PC-3 (cell line): ENCODE measurements at regions not wholly inside any gene's neighbourhood (a gene's known extent, or its start where the extent isn't known, plus 50 kb on each side); places are given as distances from the start of the nearest gene placed in this dataset.

ENCODE experiments used
- ATAC-seq: fragments of 200-7000 bp; cut with Tn5 transposase; 2 replicates; pipeline ENCODE4 v1.9.1; 2020; ENCODE audit warnings: mild to moderate bottlenecking, moderate library complexity
- BruUV-seq: library from RNA; stranded (reverse); fragments of 400-500 nt; replicated peaks from 2 replicates; lab custom pipeline; 2021; lab: Mats Ljungman, UMichigan
- CTCF ChIA-PET: fragments of 300-600 bp; sonication (Branson Sonifier 250); formaldehyde crosslinking; loops from one replicate; lab custom pipeline; 2022; ENCODE audit warnings: antibody characterized with exemption; lab: Charles Lee
- POLR2A ChIA-PET: fragments of 300-600 bp; sonication (Branson Sonifier 250); formaldehyde crosslinking; loops from one replicate; lab custom pipeline; 2022; ENCODE audit warnings: antibody characterized with exemption; ENCODE audit not compliant: unreplicated experiment; lab: Charles Lee
- DNase-seq: peaks from one replicate; pipeline ENCODE4 v3.0.0-alpha.2; 2015
- H2AFZ ChIP-seq: fragments of 300-600 bp; sonication (generic); 2 replicates; pipeline ENCODE4 v1.6.0; 2016; ENCODE audit warnings: antibody characterized with exemption, low read length
- H3F3A ChIP-seq: fragments of 300-600 bp; sonication (generic); one replicate; pipeline ENCODE4 v1.6.0; 2017; ENCODE audit warnings: antibody characterized with exemption, low read length, control low read depth, mild to moderate bottlenecking; ENCODE audit not compliant: unreplicated experiment
- H3K27ac ChIP-seq: fragments of 300-600 bp; sonication (generic); 2 replicates; pipeline ENCODE4 v1.5.1; 2016; ENCODE audit warnings: mild to moderate bottlenecking, low read length
- H3K27me3 ChIP-seq: fragments of 300-600 bp; sonication (generic); 2 replicates; pipeline ENCODE4 v1.6.1; 2016; ENCODE audit warnings: low read length, mixed read lengths
- H3K36me3 ChIP-seq: fragments of 300-600 bp; sonication (generic); 2 replicates; pipeline ENCODE4 v1.6.1; 2016; ENCODE audit warnings: low read depth, mixed run types, low read length, mixed read lengths
- H3K4me1 ChIP-seq: fragments of 300-600 bp; sonication (generic); 2 replicates; pipeline ENCODE4 v1.5.1; 2016; ENCODE audit warnings: low read length; ENCODE audit not compliant: insufficient read depth
- H3K4me2 ChIP-seq: fragments of 300-600 bp; sonication (generic); 2 replicates; pipeline ENCODE4 v1.6.0; 2016; ENCODE audit warnings: low read length
- H3K4me3 ChIP-seq: fragments of 300-600 bp; sonication (generic); 2 replicates; pipeline ENCODE4 v1.5.1; 2016; ENCODE audit warnings: mild to moderate bottlenecking, low read length, mixed read lengths
- H3K79me2 ChIP-seq: fragments of 300-600 bp; sonication (generic); 2 replicates; pipeline ENCODE4 v1.6.1; 2017; ENCODE audit warnings: low read length, mixed read lengths
- H3K9ac ChIP-seq: fragments of 300-600 bp; sonication (generic); 2 replicates; pipeline ENCODE4 v1.6.0; 2016; ENCODE audit warnings: mild to moderate bottlenecking, low read length
- H3K9me2 ChIP-seq: fragments of 300-600 bp; sonication (generic); replicated peaks from 2 replicates; pipeline ENCODE4 v1.6.1; 2016; ENCODE audit warnings: mixed run types, low read length, mixed read lengths
- H3K9me3 ChIP-seq: fragments of 300-600 bp; sonication (generic); 2 replicates; pipeline ENCODE4 v1.6.1; 2016; ENCODE audit warnings: low read length, mixed read lengths
- H4K20me1 ChIP-seq: fragments of 300-600 bp; sonication (generic); 2 replicates; pipeline ENCODE4 v1.6.1; 2016; ENCODE audit warnings: low read length, mixed read lengths
- CTCF ChIP-seq: fragments of 300-600 bp; sonication (generic); conservative IDR thresholded peaks from 2 replicates; pipeline ENCODE4 v1.5.1; 2017; ENCODE audit warnings: antibody characterized with exemption, low read depth, mild to moderate bottlenecking, low read length
- EZH2 ChIP-seq: fragments of 300-600 bp; sonication (generic); IDR thresholded peaks from one replicate; pipeline ENCODE4 v1.6.1; 2017; ENCODE audit warnings: antibody characterized with exemption, mild to moderate bottlenecking, low read length; ENCODE audit not compliant: unreplicated experiment
- EZH2phosphoT487 ChIP-seq: fragments of 300-600 bp; sonication (generic); IDR thresholded peaks from 2 replicates; pipeline ENCODE4 v1.6.1; 2018; ENCODE audit warnings: mild to moderate bottlenecking, antibody characterized with exemption, low read length, borderline replicate concordance
- intact Hi-C: fragments of 100-400 bp; cut with micrococcal nuclease; formaldehyde crosslinking; loops from 2 replicates; pipeline ENCODE4 v1.9.0; 2023

- ATAC-seq (no peak), DNase-seq (no peak)
- peaks cover 10% of the 10 kb centered on the region for H3K4me1 ChIP-seq
- no peak overlapping the region for H3K4me3 ChIP-seq
- H3K79me2 ChIP-seq: no peaks in the 10 kb centered on the region
- no peaks in the 10 kb centered on the region for H4K20me1 ChIP-seq
- H3F3A ChIP-seq: no peaks in the 10 kb centered on the region
- no peak overlapping the region for H3K27ac ChIP-seq
- BruUV-seq: no TSS peak
- TF ChIP-seq CTCF (no peak), EZH2 (no peak), EZH2phosphoT487 (no peak)
- H3K9ac ChIP-seq: no peak overlapping the region
- H3K9me3 ChIP-seq: no peaks in the 10 kb centered on the region
- CTCF ChIA-PET: no interaction called here
- intact Hi-C loops: no loop called here
- no peak overlapping the region for H2AFZ ChIP-seq
- POLR2A ChIA-PET: no interaction called here
- no peaks in the 10 kb centered on the region; the same call in 1 of the 2 replicates for H3K9me2 ChIP-seq
- no peaks in the 10 kb centered on the region for H3K36me3 ChIP-seq
- no peak overlapping the region for H3K4me2 ChIP-seq
- H3K27me3 ChIP-seq: no peaks in the 10 kb centered on the region
These were observed 58.1 kb upstream of the TTC14 start for GRCh38 chr3:180543877-180544276.

- no peaks in the 10 kb centered on the region for H3K79me2 ChIP-seq
- no peak overlapping the region for H3K27ac ChIP-seq
- no peak for ATAC-seq
- H4K20me1 ChIP-seq: no peaks in the 10 kb centered on the region
- H3K4me2 ChIP-seq: no peak overlapping the region
- ChIA-PET CTCF (no interaction called here), POLR2A (no interaction called here)
- no peak for TF ChIP-seq EZH2
- TF ChIP-seq EZH2phosphoT487: no peak
- TF ChIP-seq CTCF: no peak
- no peak for DNase-seq
- no peak overlapping the region for H2AFZ ChIP-seq
- intact Hi-C loops: no loop called here
- H3K9me2 ChIP-seq: no peaks in the 10 kb centered on the region; the same call in 1 of the 2 replicates
- H3K4me3 ChIP-seq: no peak overlapping the region
- peaks cover 10% of the 10 kb centered on the region for H3K4me1 ChIP-seq
- no peaks in the 10 kb centered on the region for H3F3A ChIP-seq
- H3K9me3 ChIP-seq: no peaks in the 10 kb centered on the region
- H3K9ac ChIP-seq: no peak overlapping the region
- no TSS peak for BruUV-seq
- no peaks in the 10 kb centered on the region for H3K27me3 ChIP-seq
- no peaks in the 10 kb centered on the region for H3K36me3 ChIP-seq
These were observed 55.1 kb upstream of the TTC14 start for GRCh38 chr3:180546863-180547262.

GRCh38 chr3:180548050-180548449 lies 53.9 kb upstream of the TTC14 start:
- no peaks in the 10 kb centered on the region for H3K27me3 ChIP-seq
- H3K4me3 ChIP-seq: no peak overlapping the region
- H3K9ac ChIP-seq: no peak overlapping the region
- peaks cover 10% of the 10 kb centered on the region for H3K4me1 ChIP-seq
- 0 out of 2 replicates have a peak overlapping the region, but pooled peaks have one; percentile 10 for H2AFZ ChIP-seq
- DNase-seq: peak; percentile 41
- H3K9me2 ChIP-seq: no peaks in the 10 kb centered on the region
- H3K79me2 ChIP-seq: no peaks in the 10 kb centered on the region
- no peak for TF ChIP-seq EZH2
- no TSS peak for BruUV-seq
- H3K27ac ChIP-seq: no peak overlapping the region
- ChIA-PET POLR2A (no interaction called here), CTCF (no interaction called here)
- ATAC-seq: peak; percentile 67
- H3F3A ChIP-seq: no peaks in the 10 kb centered on the region
- intact Hi-C loops: no loop called here
- H4K20me1 ChIP-seq: no peaks in the 10 kb centered on the region
- no peaks in the 10 kb centered on the region for H3K36me3 ChIP-seq
- H3K4me2 ChIP-seq: no peak overlapping the region
- no peaks in the 10 kb centered on the region for H3K9me3 ChIP-seq
